Mucosa of descending colon (tissue), 3 donors: ENCODE measurements at regions not wholly inside any gene's neighbourhood (a gene's known extent, or its start where the extent isn't known, plus 50 kb on each side); places are given as distances from the start of the nearest gene placed in this dataset.

Source experiments
- ATAC-seq: fragments of 200-7000 bp; cut with Tn5 transposase; one replicate; pipeline ENCODE4 v1.9.1; 2020; ENCODE audit warnings: mild to moderate bottlenecking, moderate library complexity
- DNase-seq, 3 donors: peaks; one replicate each; pipeline ENCODE4 v3.0.0-alpha.2; 2020
- H3K36me3 ChIP-seq: fragments of 200-600 bp; one replicate; pipeline ENCODE4 v1.8.0; 2021; ENCODE audit warnings: low read depth, mild to moderate bottlenecking
- H3K4me1 ChIP-seq: fragments of 200-600 bp; one replicate; pipeline ENCODE4 v1.8.0; 2021; ENCODE audit warnings: low read depth, mild to moderate bottlenecking
- H3K4me3 ChIP-seq: fragments of 200-600 bp; one replicate; pipeline ENCODE4 v1.8.0; 2021; ENCODE audit warnings: mild to moderate bottlenecking
- H3K9me3 ChIP-seq: fragments of 200-600 bp; one replicate; pipeline ENCODE4 v1.8.0; 2021; ENCODE audit warnings: mild to moderate bottlenecking
- CTCF ChIP-seq: fragments of 200-600 bp; IDR thresholded peaks from one replicate; pipeline ENCODE4 v1.8.0; 2022; ENCODE audit warnings: antibody characterized with exemption, mild to moderate bottlenecking
- intact Hi-C, 2 donors: fragments of 100-400 bp; cut with DNase I in 1 of 2; cut with micrococcal nuclease in 1 of 2; formaldehyde crosslinking; loops; one replicate each; pipeline versions ENCODE4 v1.11.0 to v1.11.1; 2022; cut with DNase I, micrococcal nuclease
- donor health status: DM: no; HTN: no; CAD: no; lungs with moderate emphysema.
- donor health status: DM: no; HTN: no; CAD: no.
- donor health status: DM: no; HTN: yes; CAD: no.

DNA sequence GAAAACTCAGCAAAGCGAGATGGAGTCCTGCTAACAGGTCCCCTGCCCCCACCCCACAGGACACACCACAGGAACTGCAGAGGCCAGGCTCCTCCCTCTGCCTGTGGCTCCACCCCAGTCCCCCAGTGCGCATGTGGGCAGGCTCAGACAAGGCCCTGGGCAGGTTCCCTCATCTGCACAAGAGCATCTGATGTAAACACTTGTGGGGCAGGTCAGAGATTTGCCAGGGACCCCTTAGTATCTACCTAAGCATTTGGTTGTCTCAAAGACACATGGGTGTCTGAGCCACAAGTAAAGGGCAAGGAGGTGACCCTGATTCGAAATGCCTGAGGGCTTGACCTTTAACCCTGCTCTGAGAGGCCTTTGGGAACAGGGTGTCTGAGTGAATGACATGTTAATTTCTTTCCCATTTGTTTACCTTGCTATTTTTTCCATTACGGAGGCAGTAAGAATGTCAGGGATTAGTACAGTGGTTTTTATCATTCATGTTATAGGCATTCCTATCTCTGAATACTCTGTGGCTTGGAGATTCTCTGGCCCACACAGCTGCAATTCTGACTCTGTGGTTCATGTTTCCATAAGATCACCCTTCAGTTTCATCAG is 85.3 kb downstream of the ZNF518B start:
- ATAC-seq: no peak
- intact Hi-C loops: no loop called here
- TF ChIP-seq CTCF: no peak
- Histone ChIP-seq H3K9me3 (no peaks in the 10 kb centered on the region), H3K4me1 (no peaks in the 10 kb centered on the region), H3K36me3 (no peaks in the 10 kb centered on the region), H3K4me3 (no peak overlapping the region)
- no peak for DNase-seq

- H3K36me3 ChIP-seq: no peaks in the 10 kb centered on the region
- no peak overlapping the region for H3K4me3 ChIP-seq
- intact Hi-C loops: no loop called here
Observed at GRCh38 chr4:10371121-10371520, 86.1 kb downstream of the ZNF518B start.

DNA sequence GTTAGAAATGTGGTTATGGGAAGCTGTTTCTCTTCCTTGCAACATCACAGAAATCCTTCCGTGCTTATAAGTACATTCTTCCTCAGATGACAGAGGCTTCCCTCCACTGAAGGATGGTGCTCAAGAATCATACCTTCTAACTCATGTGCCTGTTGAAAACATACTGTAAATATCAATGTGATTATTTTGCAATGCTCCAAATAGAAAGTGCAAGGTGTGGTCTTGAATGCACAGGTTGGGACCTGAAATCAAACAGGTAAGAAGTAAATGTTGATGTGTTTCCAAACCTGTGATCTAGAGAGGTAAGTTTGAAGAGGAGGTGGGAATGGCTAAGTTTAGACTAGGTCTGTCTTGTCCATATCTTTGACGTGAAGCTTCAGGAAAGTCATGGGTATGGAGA is 87.7 kb downstream of the ZNF518B start:
- DNase-seq (no peak), ATAC-seq (no peak)
- Histone ChIP-seq H3K4me1 (no peaks in the 10 kb centered on the region), H3K36me3 (no peaks in the 10 kb centered on the region), H3K9me3 (no peaks in the 10 kb centered on the region), H3K4me3 (no peak overlapping the region)
- intact Hi-C loops: no loop called here
- no peak for TF ChIP-seq CTCF

More at GRCh38 chr4:10371121-10371520, 86.1 kb downstream of the ZNF518B start:
- TF ChIP-seq CTCF: no peak
- H3K4me1 ChIP-seq: no peaks in the 10 kb centered on the region
- DNase-seq (no peak), ATAC-seq (no peak)
- H3K9me3 ChIP-seq: no peaks in the 10 kb centered on the region

DNA sequence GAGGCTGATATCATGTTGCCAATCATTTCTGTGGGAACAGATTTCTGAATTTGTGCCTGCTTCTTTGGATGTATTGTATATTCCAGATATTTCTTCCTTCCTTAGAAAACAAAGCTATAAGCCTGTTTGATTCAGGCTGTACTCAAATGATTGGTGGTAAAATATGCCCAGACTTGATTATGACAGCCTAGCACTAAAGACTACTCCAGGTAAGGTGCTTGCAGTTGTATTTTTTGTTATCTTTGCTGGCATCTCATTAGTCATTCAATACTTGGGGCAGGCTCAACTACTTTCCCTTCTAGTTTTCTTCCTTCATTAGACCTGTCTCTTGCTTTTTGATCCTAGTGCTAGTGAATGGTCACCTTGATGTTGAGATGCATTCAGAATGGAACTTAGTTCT is 90.6 kb downstream of the ZNF518B start:
- Histone ChIP-seq H3K9me3 (no peaks in the 10 kb centered on the region), H3K36me3 (no peaks in the 10 kb centered on the region), H3K4me3 (no peak overlapping the region), H3K4me1 (no peaks in the 10 kb centered on the region)
- no peak for TF ChIP-seq CTCF
- intact Hi-C loops: no loop called here
- DNase-seq: no peak
- no peak for ATAC-seq

DNA sequence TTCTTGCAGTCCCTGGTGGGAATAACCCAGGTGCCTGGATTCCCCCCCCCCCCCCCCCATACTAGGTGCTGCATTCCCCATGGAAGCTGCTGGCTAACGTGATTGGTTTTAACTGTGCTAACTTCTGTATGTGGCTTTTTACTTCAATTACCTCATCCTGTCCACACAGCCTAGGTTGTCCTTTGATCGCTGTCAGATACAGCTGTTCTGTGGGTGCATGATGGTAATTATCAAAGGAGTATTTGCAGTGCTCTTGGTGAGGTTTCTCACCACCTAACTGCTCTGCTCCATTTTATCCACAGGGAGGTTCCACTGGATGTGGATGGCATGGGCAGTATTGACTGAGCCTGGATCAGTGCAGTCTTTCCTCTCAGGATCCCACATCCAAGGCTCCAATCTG is 93.0 kb downstream of the ZNF518B start:
- intact Hi-C loops: no loop called here
- TF ChIP-seq CTCF: no peak
- ATAC-seq (no peak), DNase-seq (no peak)
- H3K4me1 ChIP-seq: no peaks in the 10 kb centered on the region
- no peak overlapping the region for H3K4me3 ChIP-seq
- H3K9me3 ChIP-seq: no peaks in the 10 kb centered on the region
- H3K36me3 ChIP-seq: no peaks in the 10 kb centered on the region

GRCh38 chr4:10354746-10355145 is 102.5 kb downstream of the ZNF518B start:
- H3K9me3 ChIP-seq: no peaks in the 10 kb centered on the region
- H3K4me3 ChIP-seq: no peak overlapping the region
- intact Hi-C loops: no loop called here
- no peaks in the 10 kb centered on the region for H3K36me3 ChIP-seq
- H3K4me1 ChIP-seq: no peaks in the 10 kb centered on the region
- no peak for TF ChIP-seq CTCF
- no peak for DNase-seq
- ATAC-seq: no peak
